Glomerular visceral epithelial cell (primary cell): ENCODE measurements at regions not wholly inside any gene's neighbourhood (a gene's known extent, or its start where the extent isn't known, plus 50 kb on each side); places are given as distances from the start of the nearest gene placed in this dataset.

ENCODE experiments used
- DNase-seq: peaks from one replicate; pipeline ENCODE4 v3.0.0-alpha.2; 2016; ENCODE audit errors: extremely low spot score

GRCh38 chrX:5829469-5829868 is 399.2 kb downstream of the NLGN4X start:
- no peak for DNase-seq

- no peak for DNase-seq
Observed at GRCh38 chrX:5829060-5829459, 399.6 kb downstream of the NLGN4X start.

GRCh38 chrX:5823903-5824302 is 404.8 kb downstream of the NLGN4X start:
- no peak for DNase-seq

GRCh38 chrX:5810636-5811035 is 418.0 kb downstream of the NLGN4X start:
- no peak for DNase-seq

- DNase-seq: no peak
Observed at GRCh38 chrX:5807181-5807580, 421.5 kb downstream of the NLGN4X start.

GRCh38 chrX:5802391-5802790 is 426.3 kb downstream of the NLGN4X start:
- DNase-seq: no peak

- no peak for DNase-seq
Observed at GRCh38 chrX:5791721-5792120, 436.9 kb downstream of the NLGN4X start.

GRCh38 chrX:5788910-5789309 is 439.8 kb downstream of the NLGN4X start:
- DNase-seq: no peak

GRCh38 chrX:5780821-5781220 is 447.8 kb downstream of the NLGN4X start:
- no peak for DNase-seq

- DNase-seq: no peak
Observed at GRCh38 chrX:5775846-5776430, 452.7 kb downstream of the NLGN4X start.

- DNase-seq: no peak
Observed at GRCh38 chrX:5774446-5774845, 454.2 kb downstream of the NLGN4X start.

GRCh38 chrX:5771441-5771840 is 457.2 kb downstream of the NLGN4X start:
- DNase-seq: no peak

- no peak for DNase-seq
Observed at GRCh38 chrX:5756616-5757015, 472.1 kb downstream of the NLGN4X start.

- DNase-seq: no peak
Observed at GRCh38 chrX:5753291-5753690, 475.4 kb downstream of the NLGN4X start.

GRCh38 chrX:5752831-5753230 is 475.8 kb downstream of the NLGN4X start:
- no peak for DNase-seq

GRCh38 chrX:5748586-5749150 is 480.0 kb downstream of the NLGN4X start:
- DNase-seq: no peak

- no peak for DNase-seq
Observed at GRCh38 chrX:5746231-5746630, 482.4 kb downstream of the NLGN4X start.

- DNase-seq: no peak
Observed at GRCh38 chrX:5733501-5733900, 495.2 kb downstream of the NLGN4X start.

GRCh38 chrX:5730556-5730955 is 498.1 kb downstream of the NLGN4X start:
- no peak for DNase-seq

GRCh38 chrX:5726224-5726623 is 502.4 kb downstream of the NLGN4X start:
- no peak for DNase-seq

GRCh38 chrX:5724123-5724522 is 504.5 kb downstream of the NLGN4X start:
- DNase-seq: no peak

- DNase-seq: no peak
Observed at GRCh38 chrX:5718651-5719050, 510.0 kb downstream of the NLGN4X start.

- no peak for DNase-seq
Observed at GRCh38 chrX:5716666-5717065, 512.0 kb downstream of the NLGN4X start.

GRCh38 chrX:5708251-5708650 is 520.4 kb downstream of the NLGN4X start:
- DNase-seq: no peak
